ENCODE measurements at regions not wholly inside any gene's neighbourhood (a gene's known extent, or its start where the extent isn't known, plus 50 kb on each side); places are given as distances from the start of the nearest gene placed in this dataset.
"Not testable (repeated sequence)": the region's sequence is repeated elsewhere in the genome, so short reads cannot be mapped to it uniquely, and the experiment has no call there.

- DNase-seq = no peak
Measured at GRCh38 chr17:79560527-79560926, 50.3 kb downstream of the RBFOX3 start.

GRCh38 chr17:79559111-79559887, 51.6 kb downstream of the RBFOX3 start:
- DNase-seq = no peak

GRCh38 chr17:79558091-79558900, 52.6 kb downstream of the RBFOX3 start:
- DNase-seq = no peak

- no peak for DNase-seq
Measured at GRCh38 chr17:79557276-79558090, 53.4 kb downstream of the RBFOX3 start.

- DNase-seq = no peak
Measured at GRCh38 chr17:79556271-79556670, 54.6 kb downstream of the RBFOX3 start.

GRCh38 chr17:79555543-79555942, 55.3 kb downstream of the RBFOX3 start:
- no peak for DNase-seq

GRCh38 chr17:79554346-79554745, 56.5 kb downstream of the RBFOX3 start:
- DNase-seq = not testable (repeated sequence)

GRCh38 chr17:79552824-79553223, 58.0 kb downstream of the RBFOX3 start:
- no peak for DNase-seq

- no peak for DNase-seq
Measured at GRCh38 chr17:79552405-79552804, 58.4 kb downstream of the RBFOX3 start.

- DNase-seq = peak; percentile 13
Measured at GRCh38 chr17:79549141-79549915, 61.5 kb downstream of the RBFOX3 start.

GRCh38 chr17:79548116-79548515, 62.7 kb downstream of the RBFOX3 start:
- no peak for DNase-seq

- no peak for DNase-seq
Measured at GRCh38 chr17:79547586-79547985, 63.3 kb downstream of the RBFOX3 start.

- DNase-seq = not testable (repeated sequence)
Measured at GRCh38 chr17:79547171-79547570, 63.7 kb downstream of the RBFOX3 start.

- DNase-seq = no peak
Measured at GRCh38 chr17:79546386-79546785, 64.5 kb downstream of the RBFOX3 start.

- DNase-seq = no peak
Measured at GRCh38 chr17:79545251-79546005, 65.4 kb downstream of the RBFOX3 start.

- no peak for DNase-seq
Measured at GRCh38 chr17:79544142-79544914, 66.5 kb downstream of the RBFOX3 start.

GRCh38 chr17:79543531-79543930, 67.3 kb downstream of the RBFOX3 start:
- DNase-seq = no peak

- no peak for DNase-seq
Measured at GRCh38 chr17:79542718-79543117, 68.1 kb downstream of the RBFOX3 start.

GRCh38 chr17:79541056-79541850, 69.6 kb downstream of the RBFOX3 start:
- no peak for DNase-seq
